ENCODE measurements at regions not wholly inside any gene's neighbourhood (a gene's known extent, or its start where the extent isn't known, plus 50 kb on each side); places are given as distances from the start of the nearest gene placed in this dataset.

DNA sequence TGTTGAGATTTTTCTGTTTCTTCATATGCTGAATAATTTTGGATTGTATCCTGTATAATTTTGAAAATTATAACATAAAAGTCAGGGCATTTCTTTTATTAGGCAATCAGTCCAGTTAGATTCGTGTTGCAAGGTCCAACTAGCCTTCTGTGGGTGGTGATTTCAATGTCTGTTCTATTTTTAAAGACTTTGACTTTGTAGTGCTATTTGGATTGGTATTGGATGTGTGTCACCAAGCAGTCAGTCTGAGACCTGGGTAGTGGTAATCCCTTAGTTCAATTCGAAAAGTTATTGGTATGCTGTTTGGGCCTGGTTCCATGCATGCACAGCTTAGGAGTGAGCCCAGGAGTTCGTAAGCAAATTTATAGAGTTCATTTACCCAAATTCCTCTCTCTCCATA is 82.2 kb downstream of the EPDR1 start:
- DNase-seq: no peak

DNA sequence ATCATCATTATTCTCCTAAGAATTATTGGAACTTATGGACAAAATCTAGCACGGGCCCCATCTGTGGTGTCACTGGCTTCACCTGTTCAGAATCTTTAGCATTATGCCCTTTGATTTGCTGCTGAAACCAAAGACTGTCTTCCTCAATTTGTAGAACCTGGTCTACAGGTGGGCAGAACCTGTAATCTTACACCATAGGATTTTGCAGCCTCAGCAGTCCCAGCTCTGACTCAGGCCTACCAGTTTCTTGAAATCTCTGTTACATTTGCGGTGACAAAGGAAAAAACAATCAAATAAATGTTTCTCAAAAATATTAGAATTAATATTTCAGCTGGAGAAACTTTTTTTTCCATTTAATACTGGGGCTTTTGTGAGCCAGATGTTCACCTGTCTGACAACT is 86.1 kb downstream of the EPDR1 start:
- no peak for DNase-seq

DNA sequence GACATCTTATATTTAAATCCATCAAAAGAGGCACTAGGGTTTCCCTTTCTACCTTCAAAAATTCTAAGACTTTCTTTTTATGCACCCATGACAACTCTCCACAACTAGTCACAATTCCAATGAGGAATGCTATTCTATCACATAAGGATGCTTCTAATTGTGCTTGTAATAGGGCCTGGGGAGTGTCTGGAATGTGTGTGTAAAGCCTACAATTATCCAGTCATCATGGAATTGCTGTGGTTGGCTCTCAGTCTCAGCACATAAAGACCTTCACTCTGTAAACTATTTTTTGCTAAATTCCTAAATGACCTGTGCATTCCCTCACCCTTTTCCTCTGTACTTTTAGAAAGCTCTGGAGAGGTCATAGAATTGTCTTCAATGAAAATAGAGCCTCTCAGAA is 86.7 kb downstream of the EPDR1 start:
- DNase-seq: no peak

DNA sequence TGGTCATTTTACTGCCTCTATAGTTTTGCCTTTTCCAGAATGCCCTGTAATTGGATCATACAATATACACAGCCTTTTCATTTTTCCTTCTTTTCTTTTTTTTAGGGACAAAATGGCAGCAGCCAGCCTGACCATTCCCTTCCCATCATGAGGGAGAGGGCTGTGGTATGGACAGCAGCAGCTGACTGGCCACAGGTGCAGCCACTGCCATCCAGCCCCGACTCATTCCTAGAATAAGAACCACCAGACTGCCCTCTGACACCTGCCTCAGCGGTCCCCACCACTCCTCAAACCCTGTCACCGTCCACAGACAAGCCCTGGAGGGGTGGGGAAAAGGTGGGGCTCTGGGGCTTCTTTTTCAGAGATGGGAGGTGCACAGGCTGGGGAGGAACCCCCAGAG is 92.8 kb downstream of the EPDR1 start:
- no peak for DNase-seq

DNA sequence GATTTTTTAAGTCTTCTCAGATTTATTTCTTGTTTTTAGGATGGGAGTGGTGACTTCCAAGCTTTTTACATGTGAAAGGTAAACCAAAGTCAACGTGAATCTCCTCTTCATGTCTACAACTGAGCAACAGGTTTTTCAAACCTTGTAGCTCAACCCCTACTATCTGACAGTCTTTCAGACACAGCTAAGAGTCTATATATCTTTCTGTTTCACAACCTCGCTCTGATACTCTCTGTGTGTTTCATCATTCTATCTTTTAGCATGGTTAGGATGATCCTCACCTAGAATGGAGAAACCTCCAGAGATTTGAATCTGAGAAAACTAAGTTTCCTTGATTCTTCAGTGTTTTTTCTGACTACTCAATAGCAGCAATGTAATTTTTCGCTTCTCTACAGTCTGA is 96.1 kb downstream of the EPDR1 start:
- DNase-seq: no peak

DNA sequence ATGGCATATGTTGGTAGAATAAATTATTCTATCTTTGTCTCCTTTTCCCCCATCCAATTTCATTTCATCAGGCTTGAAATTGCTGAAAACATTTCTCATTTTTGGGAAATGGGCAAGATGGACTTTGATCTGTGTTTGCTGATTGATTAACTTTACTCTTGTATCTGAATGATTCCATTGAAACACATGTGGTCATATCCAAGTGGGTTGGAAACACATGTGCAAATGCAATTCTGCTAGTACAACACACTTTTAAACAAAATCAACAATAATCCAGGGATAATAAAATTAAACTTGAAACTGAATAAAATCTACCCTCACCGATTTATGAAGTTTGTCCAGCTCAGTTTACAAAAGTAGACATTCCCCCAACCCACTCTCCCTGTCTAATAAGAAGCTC is 96.9 kb downstream of the EPDR1 start:
- DNase-seq: no peak

DNA sequence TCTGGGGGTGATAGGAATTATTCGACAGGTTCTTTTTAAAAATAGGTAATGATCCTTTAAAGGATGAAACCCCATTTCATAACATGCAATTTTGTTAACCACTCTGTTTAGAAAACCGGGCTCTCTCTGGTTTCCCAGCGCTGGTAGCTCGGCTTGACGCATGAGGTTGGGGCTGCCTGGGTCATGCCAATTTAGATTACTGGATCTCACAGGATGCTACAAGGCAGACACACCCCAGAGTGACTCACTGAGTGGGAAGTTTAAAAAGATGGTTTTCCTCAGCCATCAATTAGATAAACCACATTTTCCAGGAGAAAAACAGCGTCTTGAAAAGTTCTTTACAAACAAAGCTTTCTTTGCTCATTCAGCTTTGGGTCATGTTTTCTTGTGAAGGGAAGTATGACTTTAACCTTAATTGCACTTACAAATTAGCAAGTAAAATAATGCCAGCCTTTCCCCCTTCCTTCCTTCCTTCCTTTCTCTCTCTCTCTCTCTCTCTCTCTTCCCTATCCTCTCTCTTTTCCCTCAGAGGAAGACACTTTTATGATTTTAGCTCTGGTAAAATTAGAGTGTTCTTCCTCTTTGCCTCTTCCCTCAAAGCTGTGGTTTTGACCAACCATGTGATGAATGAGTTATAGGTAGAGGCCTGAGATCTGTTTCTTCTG is 99.8 kb downstream of the EPDR1 start:
- no peak for DNase-seq

DNA sequence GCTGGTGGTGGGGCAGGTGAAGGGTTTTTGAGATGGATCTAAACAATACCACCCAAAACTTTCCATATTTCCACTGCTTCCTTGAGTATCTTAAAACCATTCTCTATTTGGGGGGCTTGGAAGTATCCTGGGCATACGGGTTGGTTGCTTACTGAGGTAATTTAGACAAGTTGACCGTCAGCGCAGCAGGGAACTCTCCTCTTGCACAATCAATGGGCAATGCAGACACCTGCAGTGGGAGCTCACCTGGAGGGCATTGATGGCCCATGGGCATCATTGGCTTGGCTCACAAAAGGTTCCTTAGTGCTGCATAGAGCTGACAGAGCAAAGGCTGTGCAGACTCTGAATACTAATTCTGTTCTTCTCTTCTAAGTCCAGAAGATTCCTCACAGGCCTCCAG is 101.5 kb downstream of the EPDR1 start:
- no peak for DNase-seq

DNA sequence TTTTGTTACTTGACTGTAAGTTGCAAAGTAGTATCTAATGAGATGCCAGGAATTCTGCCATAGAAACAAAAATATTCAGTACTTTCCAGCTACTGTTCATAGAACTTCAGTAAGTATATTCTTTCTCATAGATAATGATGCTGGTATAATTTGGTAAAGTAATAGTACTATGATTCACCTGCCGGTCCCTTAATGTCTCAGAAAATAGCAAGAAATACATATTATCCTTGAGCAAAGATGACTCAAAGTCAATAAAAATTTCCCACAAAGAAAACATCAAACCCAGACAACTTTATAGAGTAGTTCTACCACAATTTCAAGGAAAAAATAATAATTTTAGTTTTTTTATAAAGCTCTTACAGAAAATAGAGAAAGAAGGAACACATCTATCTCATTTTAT is 105.4 kb downstream of the EPDR1 start:
- no peak for DNase-seq

DNA sequence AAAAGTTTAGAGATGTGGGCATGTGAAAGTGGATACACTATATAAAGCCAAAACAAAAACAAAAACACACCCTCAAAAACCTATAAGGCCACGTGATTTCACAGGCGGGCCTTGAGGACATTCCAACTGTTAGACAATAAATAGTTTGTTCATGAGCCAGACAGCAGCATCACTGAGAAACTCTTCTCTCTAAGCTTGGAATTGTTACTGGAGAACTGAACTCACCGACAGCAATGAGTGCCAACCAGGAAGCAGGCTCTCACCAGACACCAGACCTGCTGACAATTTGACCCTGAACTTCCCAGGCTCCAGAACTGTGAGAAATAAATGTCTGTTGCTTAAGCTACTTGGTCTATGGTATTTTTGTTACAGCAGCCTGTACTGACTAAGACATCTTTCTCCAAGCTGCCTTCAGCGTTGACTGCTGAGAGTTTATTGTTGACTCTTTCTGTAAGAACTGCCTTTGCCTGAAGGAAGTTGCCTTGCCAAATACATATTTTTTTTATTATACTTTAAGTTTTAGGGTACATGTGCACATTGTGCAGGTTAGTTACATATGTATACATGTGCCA is 107.5 kb downstream of the EPDR1 start:
- no peak for DNase-seq

DNA sequence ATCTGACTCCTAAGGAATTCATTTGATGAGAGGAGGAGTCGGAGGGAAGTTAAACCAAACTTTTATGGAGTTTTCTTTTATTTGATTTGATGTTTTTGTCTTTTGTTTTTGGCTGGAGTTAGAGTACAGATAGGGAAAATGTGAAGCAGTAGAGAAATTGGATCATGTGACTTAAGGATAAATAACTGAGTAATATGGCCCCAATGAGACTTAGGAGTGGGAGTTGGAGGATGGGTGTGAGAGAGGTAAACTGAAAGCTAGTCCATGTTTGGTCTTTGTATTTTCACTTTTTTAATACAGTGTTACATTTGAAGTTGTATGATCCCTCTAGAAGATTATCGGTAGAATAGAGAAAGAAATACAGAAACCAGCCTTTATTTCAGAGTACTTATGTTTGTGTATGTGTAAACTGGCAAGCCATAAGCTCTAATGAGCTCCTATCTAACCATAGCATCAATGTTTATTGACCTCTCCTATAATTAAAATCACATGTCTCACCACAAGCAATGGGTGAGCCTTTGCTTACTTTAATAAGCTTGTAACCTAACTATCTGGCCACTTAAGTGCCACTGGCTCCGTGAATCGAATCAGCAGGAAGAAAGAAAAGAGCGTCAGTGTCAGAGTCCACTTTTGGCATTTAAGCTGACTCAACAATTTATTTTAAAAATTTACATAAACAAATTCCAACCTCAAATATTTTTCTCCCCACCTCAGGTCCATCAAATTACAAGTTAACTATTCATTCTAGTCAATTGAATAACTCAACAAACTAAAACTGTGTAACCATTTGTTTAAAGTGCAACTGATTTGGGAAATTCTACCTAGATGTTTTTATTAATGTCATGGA is 113.8 kb downstream of the EPDR1 start:
- DNase-seq: no peak

DNA sequence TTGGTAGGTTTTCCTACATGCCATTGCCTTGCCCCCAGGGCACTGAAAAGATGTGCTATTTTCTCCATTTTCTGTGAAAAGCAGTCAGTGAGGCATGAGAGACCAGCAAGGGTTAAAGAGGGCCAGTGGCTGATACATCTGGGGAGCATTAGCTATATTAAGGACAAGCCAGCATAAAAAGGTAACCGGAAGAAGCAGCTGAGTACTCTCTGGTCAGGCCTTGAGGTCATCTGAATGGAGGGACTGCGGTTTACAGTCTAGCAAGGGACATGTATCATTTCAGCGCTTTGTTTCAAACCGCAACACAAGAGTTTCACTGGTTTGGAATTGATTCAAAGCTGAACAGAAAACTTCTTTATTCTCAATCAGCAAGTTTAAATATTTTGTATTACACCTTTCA is 120.4 kb downstream of the EPDR1 start:
- no peak for DNase-seq

DNA sequence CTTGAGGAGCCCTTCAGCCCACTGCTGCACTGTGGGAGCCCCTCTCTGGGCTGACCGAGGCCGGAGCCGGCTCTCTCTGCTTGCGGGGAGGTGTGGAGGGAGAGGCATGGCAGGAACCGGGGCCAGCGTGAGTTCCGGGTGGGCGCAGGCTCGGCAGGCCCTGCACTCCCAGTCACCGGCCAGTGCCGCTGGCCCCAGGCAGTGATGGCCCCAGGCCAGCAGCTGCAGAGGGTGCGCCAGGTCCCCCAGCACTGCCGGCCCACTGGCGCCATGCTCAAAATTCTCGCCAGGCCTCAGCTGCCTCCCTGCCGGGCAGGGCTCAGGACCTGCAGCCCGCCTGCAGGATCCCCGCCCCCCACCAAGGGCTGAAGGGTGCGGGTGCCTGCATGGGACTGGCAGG is 128.4 kb upstream of the STARD3NL start:
- no peak for DNase-seq

DNA sequence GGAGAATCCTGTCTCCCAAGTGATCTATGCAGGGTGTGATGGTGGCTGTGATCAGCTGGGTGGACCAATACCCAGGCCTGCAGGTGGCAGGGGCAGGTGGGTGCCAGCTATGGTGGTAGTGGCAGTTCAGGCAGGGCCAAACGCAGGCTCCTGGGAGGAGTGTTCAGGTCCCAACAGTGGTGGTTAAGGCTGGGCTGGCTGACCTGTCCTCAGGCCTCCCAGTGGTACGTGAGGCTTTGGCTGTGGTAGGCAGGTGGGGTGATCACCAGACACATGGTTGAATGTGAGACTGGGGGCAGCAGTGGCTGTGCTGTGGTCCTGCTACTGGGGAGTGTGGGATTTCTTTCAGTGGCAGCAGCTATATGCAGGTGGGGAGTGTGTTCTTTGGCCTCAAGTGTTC is 126.7 kb upstream of the STARD3NL start:
- no peak for DNase-seq

DNA sequence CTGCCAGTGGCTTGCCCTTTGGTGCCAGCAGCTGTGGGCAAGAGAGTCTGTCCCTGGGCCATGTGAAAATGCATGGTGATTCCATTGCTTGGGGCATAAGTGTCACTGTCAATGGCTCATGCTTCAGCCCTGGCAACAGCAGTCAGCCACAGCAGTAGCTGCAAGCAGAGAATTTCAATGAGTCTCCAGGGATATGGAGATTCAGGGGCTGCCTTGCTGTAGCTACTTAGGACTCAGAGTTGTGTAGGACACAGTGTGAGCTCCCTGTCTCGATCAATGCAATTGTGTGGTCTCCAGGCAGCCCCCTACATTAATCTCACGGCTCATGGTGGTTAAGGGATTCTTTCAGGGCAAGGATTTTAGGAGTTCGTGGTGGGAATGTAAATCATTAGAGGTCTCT is 126.3 kb upstream of the STARD3NL start:
- no peak for DNase-seq

DNA sequence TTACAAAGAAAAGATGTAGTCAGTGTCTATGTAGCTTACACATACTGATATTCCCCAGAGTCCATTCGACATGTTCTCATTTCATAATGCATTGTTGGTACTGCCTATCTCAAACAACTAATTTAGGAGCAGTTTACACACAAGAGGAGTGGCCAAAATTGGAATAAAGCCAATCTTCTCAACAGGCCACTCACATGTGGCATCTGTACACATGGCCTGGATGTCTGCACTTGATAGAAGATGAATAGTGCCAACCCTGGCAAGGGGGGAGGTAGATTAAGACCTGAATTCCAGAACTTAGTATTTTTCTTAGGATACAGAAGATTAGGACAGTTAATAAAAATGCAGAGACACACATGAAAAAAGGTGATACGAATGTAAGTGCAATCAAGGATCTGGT is 125.3 kb upstream of the STARD3NL start:
- no peak for DNase-seq

DNA sequence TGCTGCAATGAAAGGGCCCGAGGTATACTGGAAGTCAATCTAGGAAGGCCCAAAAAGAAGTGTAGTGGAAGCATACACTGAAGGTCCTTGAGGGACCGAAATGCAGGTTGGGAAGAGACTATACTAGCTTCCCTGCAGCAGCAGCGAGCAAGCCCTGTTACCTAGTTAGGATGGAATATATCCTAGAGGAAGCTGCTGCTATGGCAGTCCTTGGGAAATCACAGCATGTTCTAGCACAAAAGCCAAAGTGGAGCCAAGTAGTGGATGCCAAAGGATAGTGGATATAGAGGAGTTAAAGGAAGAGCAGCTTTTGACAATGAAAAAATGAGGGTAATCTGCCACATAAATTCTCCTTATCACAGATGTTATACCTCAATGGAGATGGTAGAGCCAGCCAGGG is 123.8 kb upstream of the STARD3NL start:
- no peak for DNase-seq

DNA sequence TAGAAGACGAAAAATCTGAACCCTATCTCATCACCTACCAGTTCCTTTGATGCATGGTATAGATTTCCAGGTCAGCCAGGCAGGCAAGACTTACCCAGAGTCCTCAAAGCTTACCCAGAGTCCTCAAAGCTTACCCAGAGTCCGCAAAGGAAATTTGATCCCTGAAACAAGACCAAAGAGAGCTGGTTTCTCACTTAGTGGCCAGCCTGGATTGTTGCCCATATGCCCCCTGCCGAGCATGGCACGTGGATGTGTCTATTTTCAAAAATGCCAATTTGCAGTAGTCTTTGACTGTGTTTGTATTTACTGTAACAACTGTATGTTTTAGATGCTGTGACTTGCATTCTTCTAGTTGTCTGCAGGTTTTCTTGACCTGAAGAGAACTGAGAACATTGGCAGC is 120.2 kb upstream of the STARD3NL start:
- DNase-seq: no peak

DNA sequence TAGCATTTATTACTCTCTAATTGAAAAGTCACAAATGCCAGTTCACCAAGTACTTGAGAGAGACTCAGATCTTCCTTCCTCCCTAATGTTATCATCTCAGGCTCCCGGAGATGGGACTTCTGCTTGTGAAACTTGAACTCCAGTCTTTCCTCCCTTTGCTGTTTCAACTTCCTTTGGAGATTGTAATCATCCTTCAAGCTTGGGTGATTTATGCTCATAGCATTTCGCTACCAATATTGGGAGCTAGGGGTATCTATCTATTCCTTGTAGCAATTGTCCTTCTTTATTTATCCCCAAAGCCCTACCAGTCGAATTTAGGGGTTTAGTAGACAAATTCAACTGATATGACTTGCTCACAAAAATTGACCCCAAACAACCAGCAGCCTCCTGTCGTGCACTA is 117.9 kb upstream of the STARD3NL start:
- no peak for DNase-seq

DNA sequence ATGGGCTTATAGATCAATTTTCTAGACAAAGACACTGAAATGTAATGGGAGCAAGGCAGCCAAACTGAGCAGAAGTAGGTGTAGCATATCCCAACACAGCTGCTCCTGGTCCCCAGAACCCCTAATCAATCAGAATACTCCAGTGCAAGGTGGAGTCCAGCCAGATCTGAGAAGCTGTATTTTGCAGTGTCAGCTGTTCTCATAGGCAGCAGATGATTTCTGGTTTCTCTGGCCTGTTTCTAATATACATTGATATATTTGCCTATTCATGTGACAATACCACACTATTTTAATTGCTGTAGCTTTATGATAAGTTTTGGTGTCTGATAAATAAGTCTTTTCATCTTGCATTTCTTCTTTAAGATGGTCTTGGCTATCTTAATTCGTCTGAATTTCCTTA is 117.4 kb upstream of the STARD3NL start:
- DNase-seq: no peak

DNA sequence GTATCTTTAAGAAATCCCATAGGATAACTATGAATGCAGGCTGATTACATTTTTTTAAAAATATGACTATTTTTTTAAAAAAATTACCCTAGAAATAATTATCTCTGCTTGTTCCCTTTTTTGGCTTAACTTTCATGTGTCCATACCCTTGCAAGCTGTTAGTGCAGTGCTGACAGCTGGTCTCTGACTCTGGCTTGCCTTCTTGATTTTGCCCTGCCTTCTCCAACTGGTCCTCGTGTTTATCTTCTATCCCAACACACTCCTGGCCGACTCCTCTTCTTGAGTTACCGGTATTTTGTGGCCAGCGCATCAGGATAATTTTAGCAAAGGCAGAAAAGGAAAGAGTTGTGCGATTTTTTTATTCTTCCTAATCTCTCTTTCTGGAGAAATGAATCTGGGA is 111.7 kb upstream of the STARD3NL start:
- no peak for DNase-seq

DNA sequence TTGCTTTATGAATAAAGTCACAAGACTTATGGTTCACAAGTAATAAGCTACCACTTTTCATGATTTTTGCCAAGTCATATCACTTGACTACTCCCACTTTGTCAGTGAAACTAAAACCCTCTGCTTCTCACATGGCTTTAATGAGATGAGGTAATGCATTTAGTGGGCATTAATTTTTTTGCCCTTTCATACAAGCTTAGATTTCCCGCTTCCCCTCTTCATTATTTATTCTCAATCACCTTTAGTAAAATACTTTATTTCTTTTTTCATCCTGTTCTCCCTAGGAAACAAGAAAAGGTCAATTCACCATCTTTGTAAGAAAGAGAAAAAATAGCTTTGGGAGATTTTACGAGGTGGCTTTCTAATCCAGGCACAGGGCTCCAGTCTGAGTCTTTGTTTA is 109.6 kb upstream of the STARD3NL start:
- no peak for DNase-seq

DNA sequence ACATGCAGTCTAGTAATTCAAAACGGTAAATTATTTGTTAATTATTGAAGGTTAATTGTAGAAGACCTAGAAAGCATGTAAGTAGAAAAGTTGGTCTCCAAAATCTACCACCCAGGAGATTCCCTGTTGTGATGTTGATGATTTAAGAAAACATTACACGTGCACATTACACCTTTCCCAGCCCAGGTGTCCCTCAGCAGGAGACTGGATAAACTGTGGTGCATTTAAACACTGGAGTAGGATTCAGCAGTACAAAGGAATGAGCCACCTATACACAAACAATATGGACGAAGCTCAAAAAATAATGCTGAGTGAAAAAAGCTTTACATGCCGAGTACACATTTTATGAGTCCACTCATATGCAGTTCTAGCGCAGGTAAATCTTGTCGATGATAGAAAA is 109.0 kb upstream of the STARD3NL start:
- DNase-seq: no peak

DNA sequence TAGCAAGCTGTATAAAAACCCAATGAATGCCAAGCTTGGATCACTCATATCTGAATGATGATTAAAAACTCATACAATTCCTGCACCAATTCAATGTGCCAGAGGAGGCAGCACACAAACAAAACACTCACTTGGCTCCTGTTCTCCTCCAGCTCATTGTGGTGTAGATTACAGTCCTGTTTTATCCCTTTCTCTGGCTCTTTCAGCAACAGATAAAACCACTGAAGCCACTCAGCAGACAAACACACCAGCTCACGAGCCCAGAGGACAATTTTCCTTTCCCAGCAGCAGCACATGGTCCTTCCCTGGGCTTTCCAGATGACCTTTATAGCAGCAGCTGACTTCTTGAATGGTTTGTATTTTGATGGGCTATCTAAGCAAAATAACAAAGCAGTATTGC is 107.3 kb upstream of the STARD3NL start:
- DNase-seq: no peak

DNA sequence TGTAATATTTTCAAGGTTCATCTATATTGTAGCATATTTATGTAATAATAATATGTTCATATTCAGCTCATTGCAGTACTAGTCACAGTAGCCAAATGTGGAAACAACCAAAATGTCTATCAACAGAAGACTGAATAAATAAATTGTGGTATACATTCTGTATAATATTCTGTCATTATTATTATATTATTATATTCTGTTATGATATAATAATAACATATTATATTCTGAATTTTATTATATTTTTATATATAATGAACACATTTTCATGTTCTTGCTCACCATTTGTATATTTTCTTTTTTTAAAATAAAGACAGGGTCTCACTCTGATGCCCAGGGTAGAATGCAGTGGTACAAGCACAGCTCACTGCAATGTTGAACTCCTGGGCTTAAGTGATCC is 91.2 kb upstream of the STARD3NL start:
- no peak for DNase-seq

All from CD4-positive, alpha-beta T cell treated with Interleukin-4 for 1 hour (primary cell).